Fibroblast of pulmonary artery (primary cell): ENCODE measurements at regions not wholly inside any gene's neighbourhood (a gene's known extent, or its start where the extent isn't known, plus 50 kb on each side); places are given as distances from the start of the nearest gene placed in this dataset.

Experiments used
- DNase-seq: peaks from one replicate; pipeline ENCODE4 v3.0.0-alpha.2; 2010; ENCODE audit warnings: low read depth
- H3K4me3 ChIP-seq: replicated peaks from 2 replicates; pipeline ENCODE4 v1.5.1; 2011; ENCODE audit warnings: low read depth, mild to moderate bottlenecking, control low read depth, low read length, moderate library complexity
- TF ChIP-seq, protein P1 (sequence below): IDR thresholded peaks from 2 replicates; pipeline ENCODE4 v1.5.1; 2011; ENCODE audit warnings: mild to moderate bottlenecking, control low read depth, low read length, inconsistent platforms; ENCODE audit errors: missing control alignments

DNA sequence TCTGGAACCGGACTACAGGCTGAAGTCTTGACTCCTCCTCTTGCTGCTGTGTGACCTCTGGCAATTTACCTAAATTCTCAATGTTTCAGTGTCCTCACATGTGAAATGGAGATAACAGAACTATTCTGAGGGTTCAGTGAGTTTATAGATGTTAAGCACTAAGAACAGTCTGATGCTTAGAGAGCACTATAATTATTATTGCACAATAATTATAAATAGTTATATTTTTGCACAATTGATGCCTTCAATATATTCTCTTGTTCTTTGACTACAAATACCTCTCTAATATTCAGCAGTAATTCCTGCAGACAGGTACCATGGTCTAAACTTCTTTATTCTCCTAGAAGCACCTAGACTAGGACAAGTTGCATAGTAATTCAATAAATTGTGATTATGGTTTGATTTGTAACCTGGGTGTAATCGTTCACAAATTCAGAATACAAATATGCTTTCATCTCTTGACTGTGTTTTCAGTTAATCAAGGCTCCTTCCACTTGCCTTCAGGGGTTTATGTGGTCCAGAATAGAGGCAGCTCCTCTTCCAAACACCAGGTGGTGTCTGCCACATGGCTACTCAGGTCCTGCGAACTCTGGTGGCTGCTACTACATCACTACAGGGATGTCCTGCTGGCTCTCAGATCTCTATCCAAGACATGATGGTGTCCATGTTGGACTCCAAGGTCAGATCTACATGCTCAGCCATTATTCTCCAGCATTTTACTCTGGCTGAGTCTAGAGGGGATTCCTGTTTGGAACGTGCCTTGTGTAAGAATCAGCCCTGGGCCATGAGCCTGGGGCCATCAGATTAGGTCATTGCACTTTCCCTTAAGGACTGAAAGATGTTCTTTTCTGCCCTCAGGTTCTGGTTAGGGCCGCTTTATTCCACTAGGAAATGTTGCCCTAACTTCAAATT, 103.4 kb downstream of the QRFPR start:
- peak; percentile 12 for DNase-seq
- TF ChIP-seq, protein P1, sequence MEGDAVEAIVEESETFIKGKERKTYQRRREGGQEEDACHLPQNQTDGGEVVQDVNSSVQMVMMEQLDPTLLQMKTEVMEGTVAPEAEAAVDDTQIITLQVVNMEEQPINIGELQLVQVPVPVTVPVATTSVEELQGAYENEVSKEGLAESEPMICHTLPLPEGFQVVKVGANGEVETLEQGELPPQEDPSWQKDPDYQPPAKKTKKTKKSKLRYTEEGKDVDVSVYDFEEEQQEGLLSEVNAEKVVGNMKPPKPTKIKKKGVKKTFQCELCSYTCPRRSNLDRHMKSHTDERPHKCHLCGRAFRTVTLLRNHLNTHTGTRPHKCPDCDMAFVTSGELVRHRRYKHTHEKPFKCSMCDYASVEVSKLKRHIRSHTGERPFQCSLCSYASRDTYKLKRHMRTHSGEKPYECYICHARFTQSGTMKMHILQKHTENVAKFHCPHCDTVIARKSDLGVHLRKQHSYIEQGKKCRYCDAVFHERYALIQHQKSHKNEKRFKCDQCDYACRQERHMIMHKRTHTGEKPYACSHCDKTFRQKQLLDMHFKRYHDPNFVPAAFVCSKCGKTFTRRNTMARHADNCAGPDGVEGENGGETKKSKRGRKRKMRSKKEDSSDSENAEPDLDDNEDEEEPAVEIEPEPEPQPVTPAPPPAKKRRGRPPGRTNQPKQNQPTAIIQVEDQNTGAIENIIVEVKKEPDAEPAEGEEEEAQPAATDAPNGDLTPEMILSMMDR = peak; percentile 28
- no peak overlapping the region for H3K4me3 ChIP-seq

DNA sequence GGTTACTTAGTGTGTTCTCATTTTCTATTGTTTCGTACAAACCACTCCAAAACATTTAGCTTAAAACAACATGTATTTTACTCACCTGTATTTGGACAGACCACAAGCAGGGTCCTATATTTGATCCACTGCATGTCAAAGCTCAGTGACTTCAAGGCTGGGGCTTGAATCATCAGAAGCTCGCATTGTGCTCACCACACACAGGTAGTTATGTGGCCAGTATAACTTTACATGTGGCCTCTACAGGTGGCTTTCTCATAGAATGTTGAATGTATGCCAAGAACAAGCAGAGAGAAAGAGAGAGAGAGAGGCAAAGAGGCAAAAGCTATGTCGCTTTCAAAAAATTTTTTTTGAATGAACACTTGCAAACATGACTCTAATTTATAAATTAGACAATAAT, 107.6 kb downstream of the QRFPR start:
- no peak for DNase-seq
- TF ChIP-seq, protein P1 = no peak
- H3K4me3 ChIP-seq = no peak overlapping the region

DNA sequence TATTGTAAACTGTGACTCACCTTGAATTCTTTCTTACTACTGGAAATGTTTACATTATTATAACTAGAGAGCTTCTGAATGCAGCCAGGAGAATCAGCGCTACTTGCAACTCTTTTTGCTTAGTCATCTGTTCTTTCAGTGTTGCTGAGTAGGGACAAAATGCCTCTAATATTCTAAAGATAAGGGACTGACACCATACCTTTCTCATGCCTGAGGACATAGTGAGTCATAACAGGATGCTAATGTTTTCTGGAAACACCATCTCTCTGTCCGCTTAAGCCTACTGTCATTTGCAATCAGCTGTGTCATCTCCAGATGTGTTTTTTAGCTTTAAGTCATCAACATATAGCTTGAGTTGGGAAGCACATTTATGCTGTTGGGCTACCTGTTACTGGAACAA, 108.3 kb downstream of the QRFPR start:
- H3K4me3 ChIP-seq = no peak overlapping the region
- DNase-seq = peak; percentile 73
- TF ChIP-seq, protein P1 = no peak

DNA sequence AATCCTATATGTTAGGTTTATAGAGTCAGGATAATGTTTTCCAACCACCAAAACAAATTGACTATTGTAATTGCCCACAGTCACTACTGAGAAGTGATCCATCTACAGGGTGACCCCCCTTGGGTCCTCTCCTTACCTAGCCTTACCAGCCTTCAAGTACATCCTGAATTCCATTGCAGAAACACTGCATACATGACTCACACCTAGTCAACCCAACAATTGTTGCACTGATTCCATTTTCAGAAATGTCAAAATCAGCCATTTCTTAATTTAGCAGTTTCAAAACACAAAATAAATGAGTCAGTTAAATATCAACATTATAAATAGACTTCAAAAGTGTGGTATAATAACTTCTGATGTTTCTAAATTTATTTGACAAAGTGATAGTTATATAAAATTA, 106.3 kb upstream of the TNIP3 start:
- TF ChIP-seq, protein P1 = no peak
- H3K4me3 ChIP-seq = no peak overlapping the region
- DNase-seq = peak; percentile 39

DNA sequence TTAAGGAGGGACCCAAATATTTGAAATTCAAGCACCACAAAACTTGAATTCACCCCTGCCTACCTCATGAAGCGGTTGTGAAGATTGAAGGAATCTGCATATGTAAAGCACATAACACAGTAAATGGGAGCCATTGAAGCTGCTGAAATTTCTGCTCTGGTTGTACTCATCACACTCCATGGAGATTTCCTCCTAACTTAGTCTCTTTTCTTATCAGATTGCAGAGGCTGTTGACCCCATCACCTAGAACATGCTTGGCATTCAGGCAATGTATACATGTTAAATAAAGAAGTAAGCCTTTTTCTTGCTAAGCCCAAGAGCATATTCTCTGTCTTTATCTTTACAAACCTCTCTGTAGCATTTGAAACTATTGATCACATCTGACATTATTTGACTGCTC, 104.9 kb upstream of the TNIP3 start:
- no peak overlapping the region for H3K4me3 ChIP-seq
- no peak for DNase-seq
- TF ChIP-seq, protein P1 = no peak

DNA sequence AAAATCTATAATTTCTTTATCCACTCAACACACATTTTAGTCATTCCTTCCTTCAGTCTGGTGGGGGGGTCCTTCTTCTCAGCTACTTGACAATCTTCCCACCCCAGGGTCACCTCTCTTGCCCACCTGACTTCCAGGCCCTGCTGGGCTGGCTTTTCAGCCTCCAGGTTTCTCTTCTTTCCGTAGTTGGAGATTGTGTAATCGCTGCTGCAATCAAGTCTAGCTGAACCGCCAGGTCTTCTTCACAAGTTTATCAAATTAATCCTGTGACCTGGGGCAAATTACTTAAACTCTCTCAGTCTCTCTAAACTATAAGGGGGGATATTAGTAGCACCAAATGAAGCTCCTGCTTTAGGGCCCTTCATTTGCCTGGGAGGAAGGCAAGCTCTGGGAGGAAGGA, 102.9 kb upstream of the TNIP3 start:
- no peak overlapping the region for H3K4me3 ChIP-seq
- DNase-seq = no peak
- TF ChIP-seq, protein P1 = no peak
